ENCODE measurements at regions not wholly inside any gene's neighbourhood (a gene's known extent, or its start where the extent isn't known, plus 50 kb on each side); places are given as distances from the start of the nearest gene placed in this dataset.

GRCh38 chr4:170931321-170931720, 841.6 kb upstream of the AADAT start:
- Histone ChIP-seq H3K36me3 (ENCODE audit: control insufficient read depth in 1 of 2, insufficient read depth in 2 of 2, low read length in 2 of 2) (no peaks in the 10 kb centered on the region), H3K27me3 (ENCODE audit: insufficient read depth, low read length) (no peaks in the 10 kb centered on the region), H3K4me1 (ENCODE audit: control insufficient read depth in 1 of 2, insufficient read depth in 2 of 2, low read length in 2 of 2) (no peaks in the 10 kb centered on the region), H2AFZ (ENCODE audit: low read depth, low read length, poor library complexity, severe bottlenecking) (no peak overlapping the region), H3K4me2 (ENCODE audit: low read length) (no peak overlapping the region), H3K9ac (ENCODE audit: low read length) (no peak overlapping the region), H3K27ac (ENCODE audit: low read depth, low read length) (no peak overlapping the region), H3K9me3 (ENCODE audit: control insufficient read depth in 1 of 2, insufficient read depth in 1 of 2, low read depth in 1 of 2, low read length in 2 of 2) (no peaks in the 10 kb centered on the region), H3K4me3 (replicated peaks in 1 of 2; ENCODE audit: low read depth in 1 of 2, low read length in 2 of 2) (no peak overlapping the region), H3K9me2 (ENCODE audit: insufficient read depth) (no peaks in the 10 kb centered on the region), H3K79me2 (ENCODE audit: insufficient read depth, low read length) (no peaks in the 10 kb centered on the region), H4K20me1 (ENCODE audit: insufficient read depth) (no peaks in the 10 kb centered on the region)
- ATAC-seq (no peak), DNase-seq (ENCODE audit: low read depth, low spot score) (no peak)
- TF ChIP-seq YY1 (IDR thresholded peaks at IDR 0.05; ENCODE audit: extremely low read depth, insufficient replicate concordance, low read depth, low read length) (no peak), EZH2 (IDR thresholded peaks at IDR 0.05) (no peak), CEBPB (IDR thresholded peaks at IDR 0.05; ENCODE audit: low read depth) (no peak), POLR2A (IDR thresholded peaks at IDR 0.05; ENCODE audit: borderline replicate concordance, extremely low read depth, insufficient read depth, insufficient read length) (no peak), EZH2phosphoT487 (IDR thresholded peaks at IDR 0.05; ENCODE audit: borderline replicate concordance) (no peak), ATF3 (IDR thresholded peaks at IDR 0.05) (no peak), FOSL1 (IDR thresholded peaks at IDR 0.05; ENCODE audit: low read depth) (no peak), SP1 (IDR thresholded peaks at IDR 0.05; ENCODE audit: low read depth) (no peak), RAD21 (IDR thresholded peaks at IDR 0.05; ENCODE audit: low read depth) (no peak)
- POLR2A ChIA-PET, result no interaction called here
- RAD21 ChIA-PET (ENCODE audit: low non-redundant PET in 1 of 2, low total read pairs in 2 of 2, uncharacterized antibody in 2 of 2, unreplicated experiment in 2 of 2), result no interaction called here
- BruUV-seq (replicated peaks), result no TSS peak
- CTCF ChIA-PET, result no interaction called here
- intact Hi-C loops (cut with micrococcal nuclease), result no loop called here

GRCh38 chr4:170888660-170889059, 798.9 kb upstream of the AADAT start:
- H3K4me2 ChIP-seq (ENCODE audit: low read length), result no peak overlapping the region

More at GRCh38 chr4:170888660-170889059, 798.9 kb upstream of the AADAT start:
- ChIA-PET POLR2A (no interaction called here), RAD21 (ENCODE audit: low non-redundant PET in 1 of 2, low total read pairs in 2 of 2, uncharacterized antibody in 2 of 2, unreplicated experiment in 2 of 2) (no interaction called here), CTCF (no interaction called here)
- H4K20me1 ChIP-seq (ENCODE audit: insufficient read depth), result no peaks in the 10 kb centered on the region
- ATAC-seq (no peak), DNase-seq (ENCODE audit: low read depth, low spot score) (no peak)
- no peak overlapping the region for H3K4me3 ChIP-seq (replicated peaks in 1 of 2; ENCODE audit: low read depth in 1 of 2, low read length in 2 of 2)
- H2AFZ ChIP-seq (ENCODE audit: low read depth, low read length, poor library complexity, severe bottlenecking), result no peak overlapping the region
- H3K4me1 ChIP-seq (ENCODE audit: control insufficient read depth in 1 of 2, insufficient read depth in 2 of 2, low read length in 2 of 2), result no peaks in the 10 kb centered on the region
- no peaks in the 10 kb centered on the region for H3K9me2 ChIP-seq (ENCODE audit: insufficient read depth)
- BruUV-seq (replicated peaks), result no TSS peak
- no peaks in the 10 kb centered on the region for H3K79me2 ChIP-seq (ENCODE audit: insufficient read depth, low read length)
- H3K36me3 ChIP-seq (ENCODE audit: control insufficient read depth in 1 of 2, insufficient read depth in 2 of 2, low read length in 2 of 2), result no peaks in the 10 kb centered on the region
- H3K9ac ChIP-seq (ENCODE audit: low read length), result no peak overlapping the region
- no peaks in the 10 kb centered on the region for H3K9me3 ChIP-seq (ENCODE audit: control insufficient read depth in 1 of 2, insufficient read depth in 1 of 2, low read depth in 1 of 2, low read length in 2 of 2)
- H3K27ac ChIP-seq (ENCODE audit: low read depth, low read length), result no peak overlapping the region
- TF ChIP-seq EZH2phosphoT487 (IDR thresholded peaks at IDR 0.05; ENCODE audit: borderline replicate concordance), result no peak
- TF ChIP-seq ATF3 (IDR thresholded peaks at IDR 0.05), result no peak
- no peak for TF ChIP-seq CBX3 (IDR thresholded peaks at IDR 0.05; ENCODE audit: low read depth)
- TF ChIP-seq ZFX (IDR thresholded peaks at IDR 0.05), result no peak
- no peak for TF ChIP-seq ELF1 (IDR thresholded peaks at IDR 0.05; ENCODE audit: borderline replicate concordance, low read depth)
- no peak for TF ChIP-seq SIN3A (IDR thresholded peaks at IDR 0.05; ENCODE audit: low read depth)
- TF ChIP-seq EZH2 (IDR thresholded peaks at IDR 0.05), result no peak
- no peak for TF ChIP-seq FOSL1 (IDR thresholded peaks at IDR 0.05; ENCODE audit: low read depth)
- TF ChIP-seq SRF (IDR thresholded peaks at IDR 0.05; ENCODE audit: low read depth), result no peak
- TF ChIP-seq YY1 (IDR thresholded peaks at IDR 0.05; ENCODE audit: extremely low read depth, insufficient replicate concordance, low read depth, low read length), result no peak
- TF ChIP-seq POLR2A (IDR thresholded peaks at IDR 0.05; ENCODE audit: borderline replicate concordance, extremely low read depth, insufficient read depth, insufficient read length), result no peak
- no peak for TF ChIP-seq SP1 (IDR thresholded peaks at IDR 0.05; ENCODE audit: low read depth)
- no peak for TF ChIP-seq REST (IDR thresholded peaks at IDR 0.05; ENCODE audit: low read depth)
- no peak for TF ChIP-seq JUND (IDR thresholded peaks at IDR 0.05)
- no peak for TF ChIP-seq EGR1 (IDR thresholded peaks at IDR 0.05; ENCODE audit: low read depth)
- no peak for TF ChIP-seq TCF7L2 (IDR thresholded peaks at IDR 0.05; ENCODE audit: borderline replicate concordance, extremely low read depth, insufficient read depth, insufficient read length)
- no peak for TF ChIP-seq MAX (IDR thresholded peaks at IDR 0.05)
- TF ChIP-seq ZNF274 (IDR thresholded peaks at IDR 0.05; ENCODE audit: low read depth, low read length), result no peak
- intact Hi-C loops (cut with micrococcal nuclease), result no loop called here
- no peaks in the 10 kb centered on the region for H3K27me3 ChIP-seq (ENCODE audit: insufficient read depth, low read length)
